ENCODE measurements at regions not wholly inside any gene's neighbourhood (a gene's known extent, or its start where the extent isn't known, plus 50 kb on each side); places are given as distances from the start of the nearest gene placed in this dataset.
"Not testable (repeated sequence)": the region's sequence is repeated elsewhere in the genome, so short reads cannot be mapped to it uniquely, and the experiment has no call there.

DNA sequence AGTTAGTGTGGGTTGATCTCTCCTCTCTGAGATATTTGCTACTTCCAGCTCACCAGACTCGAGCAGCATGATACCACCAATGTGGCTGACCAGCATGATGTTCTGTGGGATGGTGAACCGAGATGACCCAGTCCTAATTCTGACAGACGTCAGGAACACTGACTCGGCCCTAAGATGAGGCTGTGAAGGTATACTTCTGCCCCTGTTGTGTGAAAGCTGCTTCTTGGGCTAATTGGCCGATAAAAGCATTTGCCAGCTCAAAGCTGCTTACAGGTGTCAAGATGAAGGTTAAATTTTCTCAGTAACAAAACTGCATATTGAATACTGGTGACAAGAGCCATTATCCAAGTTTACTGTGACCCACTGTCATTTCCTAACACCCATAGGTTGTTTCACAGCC, 151.4 kb downstream of the BRD1 start:
- DNase-seq (no peak), ATAC-seq (no peak)
- no peak overlapping the region for H3K4me3 Mint-ChIP-seq
- H3K4me1 Mint-ChIP-seq (ENCODE audit: low read depth): peaks cover 13% of the 10 kb centered on the region
- peaks cover 24% of the 10 kb centered on the region for H3K27me3 Mint-ChIP-seq (ENCODE audit: low read depth)
- H3K36me3 Mint-ChIP-seq (ENCODE audit: insufficient read depth): no peaks in the 10 kb centered on the region
- no peaks in the 10 kb centered on the region for H3K9me3 Mint-ChIP-seq

- no peak overlapping the region for H3K4me3 Mint-ChIP-seq
- ATAC-seq (no peak), DNase-seq (no peak)
- no peaks in the 10 kb centered on the region for H3K9me3 Mint-ChIP-seq
- no peaks in the 10 kb centered on the region for H3K36me3 Mint-ChIP-seq (ENCODE audit: insufficient read depth)
- H3K27me3 Mint-ChIP-seq (ENCODE audit: low read depth): peaks cover 29% of the 10 kb centered on the region
- H3K4me1 Mint-ChIP-seq (ENCODE audit: low read depth): peaks cover 20% of the 10 kb centered on the region
These were observed 153.1 kb downstream of the BRD1 start for GRCh38 chr22:49674479-49675050.

- DNase-seq (no peak), ATAC-seq (no peak)
- Mint-ChIP-seq H3K27me3 (ENCODE audit: low read depth) (peaks cover 27% of the 10 kb centered on the region), H3K9me3 (no peaks in the 10 kb centered on the region), H3K4me1 (ENCODE audit: low read depth) (peaks cover 18% of the 10 kb centered on the region), H3K4me3 (no peak overlapping the region), H3K36me3 (ENCODE audit: insufficient read depth) (no peaks in the 10 kb centered on the region)
These were observed 154.6 kb downstream of the BRD1 start for GRCh38 chr22:49673048-49673447.

DNA sequence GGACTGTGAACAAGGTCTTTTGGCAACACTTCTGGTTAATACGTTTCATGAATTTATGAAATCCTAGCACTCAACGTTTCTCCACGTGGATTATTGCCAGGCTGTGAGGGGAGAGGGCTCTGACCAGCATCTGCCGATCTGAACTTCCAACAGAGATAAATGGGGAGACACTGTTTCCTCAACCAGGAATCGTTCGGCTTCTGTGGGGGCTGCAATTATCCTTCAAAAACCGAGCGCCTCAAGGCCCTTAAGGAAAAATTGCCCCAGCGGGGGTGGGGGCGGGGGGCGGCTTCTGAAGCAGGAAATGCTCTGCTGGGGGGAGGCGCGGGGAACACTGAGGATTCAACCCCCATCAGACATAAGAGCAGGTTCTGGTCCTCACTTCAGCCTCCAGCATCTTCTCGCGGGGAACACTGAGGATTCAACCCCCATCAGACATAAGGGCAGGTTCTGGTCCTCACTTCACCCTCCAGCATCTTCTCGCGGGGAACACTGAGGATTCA, 155.6 kb downstream of the BRD1 start:
- Mint-ChIP-seq H3K4me3 (peak overlapping the region; percentile 51), H3K4me1 (ENCODE audit: low read depth) (peaks cover 19% of the 10 kb centered on the region), H3K36me3 (ENCODE audit: insufficient read depth) (no peaks in the 10 kb centered on the region), H3K27me3 (ENCODE audit: low read depth) (peaks cover 28% of the 10 kb centered on the region), H3K9me3 (no peaks in the 10 kb centered on the region)
- ATAC-seq (no peak), DNase-seq (no peak)

- Mint-ChIP-seq H3K4me3 (peak overlapping the region; percentile 51), H3K9me3 (no peaks in the 10 kb centered on the region), H3K4me1 (ENCODE audit: low read depth) (peaks cover 25% of the 10 kb centered on the region), H3K36me3 (ENCODE audit: insufficient read depth) (no peaks in the 10 kb centered on the region), H3K27me3 (ENCODE audit: low read depth) (peaks cover 26% of the 10 kb centered on the region)
- ATAC-seq: peak in 1 of 2 donors; percentile 32
- DNase-seq: peak; percentile 1
These were observed 156.2 kb downstream of the BRD1 start for GRCh38 chr22:49671331-49672013.

DNA sequence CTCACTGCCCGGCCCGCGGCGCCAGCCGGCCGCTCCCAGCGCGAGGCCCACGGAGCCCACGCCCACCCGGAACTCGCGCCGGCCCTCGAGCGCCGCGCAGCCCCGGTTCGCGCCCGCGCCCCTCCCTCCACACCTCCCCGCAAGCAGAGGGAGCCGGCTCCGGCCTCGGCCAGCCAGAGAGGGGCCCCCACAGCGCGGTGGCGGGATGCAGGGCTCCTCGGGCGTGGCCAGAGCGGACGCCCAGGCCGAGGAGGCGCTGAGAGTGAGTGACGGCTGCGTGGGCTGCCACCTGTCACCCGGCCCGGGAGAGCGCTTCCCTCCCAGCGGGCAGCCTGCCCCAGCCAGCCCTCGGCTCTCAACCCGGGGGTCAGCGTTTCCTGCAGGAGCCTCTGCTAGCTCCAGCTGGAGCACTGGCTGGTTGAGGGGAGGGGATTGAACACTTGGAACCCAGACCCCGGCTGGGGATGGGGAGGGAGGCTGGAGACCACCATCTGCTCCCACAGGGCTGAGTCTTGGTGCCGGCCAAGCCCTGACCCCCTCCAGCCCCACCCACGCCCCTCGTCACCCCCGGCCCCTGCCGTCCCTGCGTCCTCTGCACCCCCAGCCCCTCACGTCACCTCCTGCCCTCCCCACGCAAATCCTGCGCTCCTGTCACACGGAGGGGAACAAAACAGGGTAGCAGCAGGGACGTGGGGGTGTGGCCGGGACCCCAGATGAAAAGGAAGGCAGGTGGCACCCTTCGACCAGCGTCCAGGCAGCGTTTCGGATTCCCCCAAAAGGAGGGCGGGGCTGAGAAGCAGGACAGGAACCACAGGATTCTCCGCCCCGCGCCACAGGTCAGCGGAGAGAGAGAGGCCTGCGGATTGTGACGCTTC, 157.0 kb downstream of the BRD1 start:
- Mint-ChIP-seq H3K27me3 (ENCODE audit: low read depth) (peaks cover 26% of the 10 kb centered on the region), H3K36me3 (ENCODE audit: insufficient read depth) (no peaks in the 10 kb centered on the region), H3K4me3 (peak overlapping the region; percentile 51), H3K4me1 (ENCODE audit: low read depth) (peaks cover 31% of the 10 kb centered on the region), H3K9me3 (no peaks in the 10 kb centered on the region)
- ATAC-seq (peak; percentile 73 to 75), DNase-seq (peak; percentile 4)

DNA sequence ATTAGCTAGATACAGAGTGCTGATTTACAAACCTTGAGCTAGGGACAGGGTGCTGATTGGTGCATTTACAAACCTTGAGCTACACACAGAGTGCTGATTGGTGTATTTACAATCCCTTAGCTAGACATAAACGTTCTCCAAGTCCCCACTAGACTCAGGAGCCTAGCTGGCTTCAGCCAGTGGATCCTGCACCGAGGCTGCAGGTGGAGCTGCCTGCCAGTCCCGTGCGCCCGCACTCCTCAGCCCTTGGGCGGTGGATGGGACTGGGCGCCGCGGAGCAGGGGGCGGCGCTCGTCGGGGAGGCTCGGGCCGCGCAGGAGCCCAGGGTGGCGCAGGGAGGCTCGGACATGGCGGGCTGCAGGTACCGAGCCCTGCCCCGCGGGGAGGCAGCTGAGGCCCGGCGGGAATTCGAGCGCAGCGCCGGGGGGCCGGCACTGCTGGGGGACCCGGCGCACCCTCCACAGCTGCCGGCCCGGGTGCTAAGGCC, 157.7 kb downstream of the BRD1 start:
- Mint-ChIP-seq H3K27me3 (ENCODE audit: low read depth) (peaks cover 25% of the 10 kb centered on the region), H3K4me3 (peak overlapping the region; percentile 49), H3K4me1 (ENCODE audit: low read depth) (peaks cover 31% of the 10 kb centered on the region)
- not testable (repeated sequence) for H3K9me3 Mint-ChIP-seq; H3K36me3 Mint-ChIP-seq (ENCODE audit: insufficient read depth)
- peak; percentile 42 to 55 for ATAC-seq
- peak; percentile 12 for DNase-seq

DNA sequence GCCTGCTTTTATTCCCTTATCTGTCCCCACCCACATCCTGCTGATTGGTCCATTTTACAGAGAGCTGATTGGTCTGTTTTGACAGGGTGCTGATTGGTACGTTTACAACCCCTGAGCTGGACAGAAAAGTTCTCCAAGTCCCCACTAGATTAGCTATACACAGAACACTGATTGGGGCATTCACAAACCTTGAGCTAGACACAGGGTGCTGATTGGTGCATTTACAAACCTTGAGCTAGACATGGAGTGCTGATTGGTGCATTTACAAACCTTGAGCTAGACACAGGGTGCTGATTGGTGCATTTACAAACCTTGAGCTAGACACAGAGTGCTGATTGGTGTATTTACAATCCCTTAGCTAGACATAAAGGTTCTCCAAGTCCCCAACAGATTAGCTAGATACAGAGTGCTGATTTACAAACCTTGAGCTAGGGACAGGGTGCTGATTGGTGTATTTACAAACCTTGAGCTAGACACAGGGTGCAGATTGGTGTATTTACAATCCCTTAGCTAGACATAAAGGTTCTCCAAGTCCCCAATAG, 158.2 kb downstream of the BRD1 start:
- DNase-seq; H3K9me3 Mint-ChIP-seq; H3K36me3 Mint-ChIP-seq (ENCODE audit: insufficient read depth): not testable (repeated sequence)
- Mint-ChIP-seq H3K4me1 (ENCODE audit: low read depth) (peaks cover 31% of the 10 kb centered on the region), H3K4me3 (peak overlapping the region; percentile 49), H3K27me3 (ENCODE audit: low read depth) (peaks cover 25% of the 10 kb centered on the region)
- peak in 1 of 2 donors; percentile 15 for ATAC-seq

GRCh38 chr22:49668402-49668801, 159.3 kb downstream of the BRD1 start:
- H3K36me3 Mint-ChIP-seq (ENCODE audit: insufficient read depth): no peaks in the 10 kb centered on the region
- no peak overlapping the region for H3K4me3 Mint-ChIP-seq
- H3K27me3 Mint-ChIP-seq (ENCODE audit: low read depth): peaks cover 25% of the 10 kb centered on the region
- peaks cover 31% of the 10 kb centered on the region for H3K4me1 Mint-ChIP-seq (ENCODE audit: low read depth)
- no peak for ATAC-seq
- H3K9me3 Mint-ChIP-seq: no peaks in the 10 kb centered on the region
- DNase-seq: peak; percentile 3

GRCh38 chr22:49667236-49667635, 160.4 kb downstream of the BRD1 start:
- Mint-ChIP-seq H3K4me1 (ENCODE audit: low read depth) (peaks cover 31% of the 10 kb centered on the region), H3K27me3 (ENCODE audit: low read depth) (peaks cover 20% of the 10 kb centered on the region), H3K4me3 (peak overlapping the region; percentile 53), H3K9me3 (no peaks in the 10 kb centered on the region), H3K36me3 (ENCODE audit: insufficient read depth) (no peaks in the 10 kb centered on the region)
- peak; percentile 11 for DNase-seq
- no peak for ATAC-seq

DNA sequence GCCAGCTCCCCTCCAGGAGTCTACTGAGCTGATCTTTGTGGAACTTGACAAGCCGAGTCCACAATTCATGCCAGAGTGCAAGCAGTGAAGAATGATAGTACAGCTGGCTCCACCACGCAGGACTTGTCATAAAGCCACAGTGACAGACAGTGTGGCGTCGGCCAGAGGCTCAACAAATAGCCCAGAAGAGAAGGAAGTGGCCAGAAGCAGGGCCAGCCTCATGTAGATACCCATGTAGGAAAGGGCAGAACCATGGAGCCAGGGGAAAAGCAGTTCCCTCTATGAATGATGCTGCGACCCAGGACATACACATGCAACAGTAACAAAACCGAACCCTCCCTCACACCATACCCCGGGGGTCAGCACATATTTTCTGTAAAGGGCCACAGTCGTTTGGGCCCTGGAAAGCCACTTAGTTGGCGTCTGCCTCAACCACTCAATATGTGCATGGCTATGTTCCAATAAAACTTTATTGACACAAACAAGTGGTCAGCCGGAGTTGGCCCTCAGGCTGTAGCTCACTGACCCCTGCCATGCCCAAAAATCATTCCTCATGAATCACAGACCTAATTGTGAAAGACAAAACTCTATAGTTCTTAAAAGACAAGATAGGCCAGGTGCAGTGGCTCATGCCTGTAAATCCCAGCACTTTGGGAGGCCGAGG, 161.4 kb downstream of the BRD1 start:
- ATAC-seq (no peak), DNase-seq (peak; percentile 1)
- Mint-ChIP-seq H3K36me3 (ENCODE audit: insufficient read depth) (no peaks in the 10 kb centered on the region), H3K4me3 (no peak overlapping the region), H3K27me3 (ENCODE audit: low read depth) (peaks cover 12% of the 10 kb centered on the region), H3K9me3 (no peaks in the 10 kb centered on the region), H3K4me1 (ENCODE audit: low read depth) (peaks cover 27% of the 10 kb centered on the region)

- Mint-ChIP-seq H3K36me3 (ENCODE audit: insufficient read depth) (no peaks in the 10 kb centered on the region), H3K4me1 (ENCODE audit: low read depth) (peaks cover 22% of the 10 kb centered on the region), H3K27me3 (ENCODE audit: low read depth) (peaks cover 9% of the 10 kb centered on the region), H3K9me3 (no peaks in the 10 kb centered on the region), H3K4me3 (no peak overlapping the region)
- ATAC-seq: no peak
- DNase-seq: no peak
These were observed 162.8 kb downstream of the BRD1 start for GRCh38 chr22:49664891-49665290.

GRCh38 chr22:49664371-49664881, 163.2 kb downstream of the BRD1 start:
- H3K4me1 Mint-ChIP-seq (ENCODE audit: low read depth): peaks cover 20% of the 10 kb centered on the region
- H3K9me3 Mint-ChIP-seq: no peaks in the 10 kb centered on the region
- H3K36me3 Mint-ChIP-seq (ENCODE audit: insufficient read depth): no peaks in the 10 kb centered on the region
- ATAC-seq (no peak), DNase-seq (peak; percentile 2)
- H3K27me3 Mint-ChIP-seq (ENCODE audit: low read depth): peaks cover 7% of the 10 kb centered on the region
- H3K4me3 Mint-ChIP-seq: no peak overlapping the region
